CD4-positive, alpha-beta T cell treated with Interleukin-17A for 4 hours (primary cell): ENCODE measurements at regions not wholly inside any gene's neighbourhood (a gene's known extent, or its start where the extent isn't known, plus 50 kb on each side); places are given as distances from the start of the nearest gene placed in this dataset.

Experiments used
- DNase-seq: peaks from one replicate; pipeline ENCODE4 v3.0.0-alpha.2; 2020; ENCODE audit warnings: mixed read lengths

DNA sequence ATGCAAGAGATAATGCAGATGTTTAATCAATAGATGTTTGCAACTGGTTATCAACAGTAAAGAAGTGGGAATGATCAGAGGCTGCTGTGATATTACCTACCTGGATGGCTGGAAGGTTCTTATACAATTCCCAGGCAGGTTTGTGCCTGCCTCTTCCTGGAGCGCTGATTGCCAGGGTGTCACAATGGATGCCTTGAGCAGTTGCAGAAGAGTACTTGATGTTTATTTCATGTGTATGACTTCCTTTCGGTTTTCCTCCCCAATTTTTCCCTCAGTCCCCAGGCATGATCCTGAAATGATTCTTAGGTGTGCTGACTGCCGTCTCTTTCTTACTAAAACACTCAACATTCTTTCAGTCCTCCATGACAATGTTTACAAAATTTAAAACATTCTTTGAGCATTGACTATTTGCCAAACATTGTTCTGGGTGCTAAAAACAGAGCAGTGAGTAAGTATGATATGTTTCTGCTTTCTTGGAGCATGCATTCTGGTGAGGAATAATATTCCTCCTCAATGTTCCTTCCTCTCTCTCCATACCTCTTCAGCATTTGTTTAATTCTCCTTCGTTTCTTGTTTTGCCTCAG lies 416.6 kb upstream of the TRIB2 start:
- no peak for DNase-seq

DNA sequence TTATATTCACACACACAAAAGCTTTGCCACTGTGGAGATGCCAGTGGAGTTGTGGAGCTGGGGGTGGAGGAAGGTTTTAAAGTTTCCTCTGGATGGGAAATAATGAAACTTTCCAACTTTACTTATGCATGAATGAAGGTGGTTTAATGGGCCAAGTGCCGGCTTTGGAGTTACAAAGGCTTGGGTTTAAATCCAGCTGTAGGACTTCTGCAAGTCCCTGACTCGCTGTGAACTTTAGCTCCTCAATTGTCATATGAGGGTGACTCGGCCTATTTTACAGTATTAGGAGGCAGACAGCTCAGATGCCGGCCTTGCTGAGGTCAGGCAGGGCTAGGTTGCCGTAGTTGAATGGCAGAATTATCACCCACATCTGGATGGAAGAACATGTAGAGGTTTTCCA lies 415.8 kb upstream of the TRIB2 start:
- DNase-seq = no peak

DNA sequence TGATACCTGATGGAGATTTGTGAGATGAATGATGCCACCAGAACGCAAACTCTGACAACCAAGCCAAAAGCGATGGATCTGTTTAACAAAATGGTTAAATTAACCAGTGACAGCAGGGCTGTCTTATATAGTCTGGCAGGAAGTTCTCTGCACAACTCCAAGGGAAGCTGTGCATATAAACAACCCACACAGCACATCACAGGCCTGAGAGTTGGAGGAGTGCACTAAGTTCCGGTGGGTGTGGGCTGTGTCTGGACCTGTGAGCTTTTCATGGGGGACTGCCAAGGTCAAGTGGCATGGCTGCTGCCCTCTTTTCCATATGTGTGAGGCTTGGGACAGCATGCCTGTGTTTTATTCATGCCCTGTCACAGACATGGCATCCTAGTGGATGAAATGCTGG lies 414.6 kb upstream of the TRIB2 start:
- peak; percentile 44 for DNase-seq

DNA sequence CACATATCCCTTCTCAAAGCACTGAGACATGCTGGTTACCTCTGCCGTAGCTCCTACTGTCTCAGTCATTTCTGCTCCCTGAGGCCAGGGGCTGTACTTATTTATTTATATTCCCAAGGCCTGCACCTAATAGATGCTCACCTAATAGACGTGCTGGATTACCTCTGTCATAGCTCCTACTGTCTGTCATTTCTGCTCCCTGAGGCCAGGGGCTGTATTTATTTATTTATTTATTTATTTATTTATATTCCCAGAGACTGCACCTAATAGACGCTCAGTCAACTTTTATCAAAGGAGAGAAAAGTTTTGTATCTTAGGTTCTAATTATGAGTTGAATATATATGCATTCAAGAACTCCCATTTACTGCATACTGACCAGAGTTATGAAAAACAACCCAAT lies 414.0 kb upstream of the TRIB2 start:
- no peak for DNase-seq

DNA sequence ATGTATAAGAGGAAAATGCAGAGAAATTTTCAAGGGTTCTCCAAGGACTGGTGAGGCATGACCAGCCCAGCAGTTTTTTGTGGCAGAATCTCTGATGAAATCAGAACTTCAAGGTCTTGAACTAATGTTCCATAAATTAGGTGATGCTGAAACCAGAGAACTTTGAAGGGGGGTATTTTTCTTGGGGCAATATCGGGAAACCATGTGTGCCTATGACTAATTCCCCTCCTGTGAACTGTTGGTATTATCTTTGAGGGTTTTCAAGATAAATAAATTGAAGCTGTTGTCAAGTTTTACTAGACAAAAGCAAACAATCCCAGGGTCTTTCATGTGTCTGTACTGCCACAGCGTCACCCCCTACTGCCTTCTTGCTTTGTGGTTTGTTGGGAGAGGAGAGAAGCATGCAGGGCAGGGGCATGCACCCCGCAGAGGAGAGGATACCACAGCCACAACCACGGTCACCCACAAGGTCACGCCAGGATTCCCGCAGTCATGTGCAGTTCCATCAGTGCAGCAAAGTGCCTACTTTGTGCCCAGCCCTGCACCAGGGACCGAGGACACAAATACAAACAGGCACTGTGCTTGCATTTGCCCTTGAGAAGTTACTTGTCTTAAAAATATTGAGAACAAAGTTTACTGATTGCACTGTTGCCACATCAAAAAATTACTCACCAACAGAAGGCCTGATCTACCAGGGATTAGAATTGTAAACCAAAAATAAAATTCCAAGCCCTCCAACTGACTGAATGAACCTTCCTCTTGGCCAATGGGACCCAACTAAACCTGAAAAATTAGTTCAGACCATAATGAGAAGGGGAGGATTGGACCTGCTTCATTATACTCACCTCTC lies 413.3 kb upstream of the TRIB2 start:
- DNase-seq = peak; percentile 33

DNA sequence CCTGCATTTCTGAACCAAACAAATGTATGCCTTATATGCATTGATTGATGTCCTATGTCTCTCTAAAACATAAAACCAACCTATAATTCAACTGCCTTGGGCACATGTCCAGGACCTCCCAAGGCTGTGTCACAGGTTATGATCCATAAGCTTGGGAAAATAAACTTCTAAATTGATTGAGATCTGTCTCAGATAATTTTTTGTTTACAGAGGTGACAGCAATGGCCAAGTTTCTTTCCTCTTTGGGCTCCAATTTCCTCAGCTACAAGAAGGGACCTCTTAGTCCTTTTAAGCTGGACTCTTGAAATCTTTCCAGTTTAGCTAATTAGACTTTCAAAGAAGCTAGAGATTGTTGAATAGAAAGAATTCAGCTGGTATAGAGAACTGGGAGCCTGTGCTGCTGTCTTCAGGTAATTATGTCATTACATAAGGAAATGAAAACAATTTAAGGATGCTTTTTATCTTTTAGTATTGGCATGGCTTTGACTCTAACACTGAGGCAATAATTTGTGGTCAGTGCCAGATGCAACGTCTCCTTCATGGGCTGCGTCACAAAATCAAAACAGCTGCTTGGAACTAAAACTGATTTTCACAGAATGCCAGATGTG lies 412.1 kb upstream of the TRIB2 start:
- DNase-seq = no peak

DNA sequence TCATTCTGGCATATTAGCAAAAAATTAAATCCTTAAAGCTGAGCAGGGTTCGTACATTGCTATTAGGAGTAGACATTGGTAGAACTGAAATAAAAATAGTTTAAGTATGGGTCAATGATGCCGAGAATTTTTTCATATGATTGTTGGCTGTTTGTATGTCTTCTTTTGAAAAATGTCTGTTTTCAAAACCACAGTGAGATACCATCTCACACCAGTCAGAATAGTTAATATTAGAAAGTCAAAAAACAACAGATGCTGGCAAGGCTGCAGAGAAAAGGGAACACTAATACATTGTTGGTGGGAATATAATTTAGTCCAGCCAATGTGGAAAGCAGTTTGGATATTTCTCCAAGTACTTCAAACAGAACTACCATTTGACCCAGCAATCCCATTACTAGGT lies 410.8 kb upstream of the TRIB2 start:
- no peak for DNase-seq

DNA sequence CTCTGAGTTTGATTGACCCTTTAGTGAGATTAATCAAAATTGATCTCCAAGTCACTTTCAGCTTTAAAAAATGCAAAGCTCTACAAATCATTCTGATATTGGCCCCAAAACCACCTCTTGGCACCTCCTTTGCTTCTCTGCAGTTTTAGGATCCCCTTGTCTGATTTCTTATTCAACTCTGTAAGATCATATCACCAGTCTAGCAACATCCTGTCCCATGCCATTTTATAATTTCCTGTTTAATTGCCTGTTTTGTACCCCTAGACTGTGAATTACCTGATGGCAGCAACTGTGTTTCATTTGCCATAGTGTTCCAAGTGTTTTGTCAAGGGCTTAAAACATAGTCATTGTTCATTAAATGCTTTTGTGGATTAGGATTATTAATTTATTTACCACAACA lies 406.3 kb upstream of the TRIB2 start:
- no peak for DNase-seq

DNA sequence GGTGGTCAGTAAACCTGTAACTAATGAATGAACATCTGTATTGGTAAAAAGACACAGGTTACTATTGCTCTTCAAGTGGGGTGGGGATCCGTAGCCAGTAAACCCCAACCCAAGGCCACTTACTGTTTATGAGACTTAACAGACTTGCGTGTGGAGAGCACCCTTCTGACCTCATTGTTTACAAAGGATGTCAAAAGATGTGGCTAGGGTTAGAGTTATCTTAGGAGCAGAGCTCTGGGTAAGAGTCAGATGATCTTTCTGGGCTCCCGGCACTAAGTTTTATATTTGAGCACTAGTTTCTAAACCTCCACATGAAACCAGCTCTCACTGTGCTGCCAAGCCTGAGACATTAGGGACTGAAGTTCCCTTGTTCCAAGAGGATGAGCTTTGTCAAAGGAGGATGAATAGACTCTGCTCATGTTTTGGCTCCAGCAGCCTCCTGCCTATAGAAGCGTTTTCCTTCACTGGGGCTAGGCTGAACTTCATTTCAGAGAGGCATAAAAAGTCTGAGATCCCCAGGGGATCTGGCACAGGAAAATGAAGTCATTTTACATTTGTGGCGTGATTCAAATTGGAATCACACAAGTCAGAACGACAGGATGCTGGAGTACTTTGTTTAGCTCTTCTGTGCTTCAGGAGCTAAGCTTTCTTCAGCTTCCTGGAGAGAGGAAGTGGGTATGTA lies 403.1 kb upstream of the TRIB2 start:
- DNase-seq = no peak

DNA sequence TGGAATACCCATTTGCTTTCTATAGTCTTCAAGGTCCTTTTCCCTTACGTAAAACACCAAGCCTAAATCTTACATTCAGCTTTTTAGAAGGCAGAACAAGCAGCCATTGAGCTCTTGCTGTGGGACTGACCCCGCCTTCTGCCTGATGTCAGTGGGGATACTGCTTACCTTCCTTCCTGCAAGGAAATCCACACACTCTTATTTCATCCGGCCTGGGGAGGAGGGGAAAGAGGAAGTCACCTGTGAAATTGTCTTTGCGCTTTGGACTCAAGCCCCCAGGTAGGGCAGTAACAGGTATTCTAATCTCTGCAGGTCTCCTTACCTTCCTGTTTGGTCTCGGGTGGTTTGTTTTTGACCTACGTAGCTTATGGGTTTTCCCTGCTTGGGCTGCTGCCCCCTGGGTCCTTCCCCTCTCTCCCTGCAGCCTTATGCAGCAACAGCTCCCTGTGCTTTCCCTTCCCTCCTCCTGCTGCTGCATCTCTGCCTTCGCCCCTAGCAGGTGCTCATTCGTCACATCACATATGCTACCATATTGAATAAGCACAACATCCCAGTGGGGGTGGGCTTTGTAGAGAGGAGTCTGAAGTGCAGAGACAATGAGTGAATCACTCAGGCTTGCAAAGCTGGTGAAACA lies 402.5 kb upstream of the TRIB2 start:
- DNase-seq = no peak

DNA sequence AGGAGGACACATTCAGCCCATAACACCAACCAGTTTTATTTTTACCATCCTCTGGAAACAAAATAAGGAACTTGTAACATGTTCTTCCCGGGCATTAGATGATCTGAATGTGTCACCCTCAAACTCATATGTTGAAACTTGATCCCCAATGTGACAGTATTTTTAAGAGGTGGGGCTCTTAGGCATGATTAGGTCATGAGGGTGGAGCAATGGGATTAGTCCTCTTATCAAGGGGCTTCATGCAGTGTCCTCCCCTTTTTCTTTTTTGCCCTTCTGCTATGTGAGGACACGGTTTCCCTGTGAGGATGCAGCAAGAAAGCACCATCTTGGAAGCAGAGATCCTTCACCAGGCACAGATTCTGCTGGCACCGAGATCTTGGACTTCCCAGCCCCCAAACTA lies 401.5 kb upstream of the TRIB2 start:
- no peak for DNase-seq

DNA sequence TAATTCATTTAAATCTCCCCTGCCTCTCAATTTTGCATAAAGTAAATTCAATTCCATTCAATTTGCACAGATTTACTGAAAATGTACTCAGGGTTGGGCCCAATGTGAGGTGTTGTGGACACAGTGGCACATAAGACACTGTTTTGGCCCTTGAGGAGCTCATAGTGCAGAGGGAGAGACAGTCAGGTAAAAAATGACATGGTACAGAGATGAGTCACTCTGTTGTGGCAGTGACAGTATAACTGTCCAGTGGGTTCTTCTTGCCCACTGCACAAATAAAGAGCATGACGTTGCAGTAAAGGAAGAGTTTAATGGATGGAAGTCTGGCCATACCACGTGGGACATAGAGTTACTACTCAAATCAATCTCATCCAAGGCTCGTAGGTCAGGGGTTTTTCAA lies 400.3 kb upstream of the TRIB2 start:
- no peak for DNase-seq

DNA sequence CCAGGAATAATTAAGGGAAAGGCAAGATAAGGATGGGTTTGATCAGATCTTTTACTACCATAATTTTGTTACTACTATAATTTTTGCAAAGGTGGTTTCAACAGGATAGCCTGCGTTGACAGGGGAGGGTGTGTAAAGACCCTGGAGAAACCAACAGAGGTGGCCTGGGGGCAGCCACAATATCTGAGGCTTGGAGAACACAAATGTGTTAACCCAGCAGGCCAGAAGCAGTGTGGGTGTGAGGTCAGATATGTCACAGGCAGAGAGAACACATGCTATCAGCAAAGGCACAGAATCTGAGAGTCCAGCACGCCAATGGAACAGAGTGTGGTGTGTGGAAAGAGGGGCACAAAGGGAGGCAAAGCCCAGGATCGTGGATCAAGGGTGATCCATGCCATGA lies 399.4 kb upstream of the TRIB2 start:
- no peak for DNase-seq

DNA sequence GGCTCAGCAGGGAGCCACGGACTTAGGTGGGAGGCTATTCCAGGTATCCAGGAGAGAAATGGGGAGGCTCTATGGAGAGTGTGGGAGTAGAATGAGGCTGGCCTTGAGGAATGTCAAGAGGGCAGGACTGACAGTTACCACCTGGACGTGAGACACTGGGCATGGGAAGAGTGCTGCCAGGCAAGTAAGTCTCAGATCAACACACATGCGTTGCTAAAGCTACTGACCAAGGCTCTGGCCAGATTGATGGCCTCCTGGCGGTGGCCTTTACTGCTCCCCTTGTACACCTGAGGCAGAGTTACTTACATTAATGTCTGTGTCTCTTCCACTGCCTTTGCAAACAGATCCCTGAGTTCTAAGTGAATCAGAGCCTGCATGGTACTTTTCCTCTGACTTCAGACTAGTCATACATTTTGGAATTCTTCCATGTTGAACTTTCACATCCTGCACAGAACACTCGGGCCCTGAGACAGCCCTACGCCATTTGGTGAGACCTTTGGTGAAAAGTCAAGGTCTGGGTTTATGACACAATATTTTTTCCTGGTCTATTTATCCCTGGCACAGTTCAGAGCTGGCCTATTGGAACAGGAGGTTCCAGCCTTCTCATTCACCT lies 398.8 kb upstream of the TRIB2 start:
- DNase-seq = no peak

DNA sequence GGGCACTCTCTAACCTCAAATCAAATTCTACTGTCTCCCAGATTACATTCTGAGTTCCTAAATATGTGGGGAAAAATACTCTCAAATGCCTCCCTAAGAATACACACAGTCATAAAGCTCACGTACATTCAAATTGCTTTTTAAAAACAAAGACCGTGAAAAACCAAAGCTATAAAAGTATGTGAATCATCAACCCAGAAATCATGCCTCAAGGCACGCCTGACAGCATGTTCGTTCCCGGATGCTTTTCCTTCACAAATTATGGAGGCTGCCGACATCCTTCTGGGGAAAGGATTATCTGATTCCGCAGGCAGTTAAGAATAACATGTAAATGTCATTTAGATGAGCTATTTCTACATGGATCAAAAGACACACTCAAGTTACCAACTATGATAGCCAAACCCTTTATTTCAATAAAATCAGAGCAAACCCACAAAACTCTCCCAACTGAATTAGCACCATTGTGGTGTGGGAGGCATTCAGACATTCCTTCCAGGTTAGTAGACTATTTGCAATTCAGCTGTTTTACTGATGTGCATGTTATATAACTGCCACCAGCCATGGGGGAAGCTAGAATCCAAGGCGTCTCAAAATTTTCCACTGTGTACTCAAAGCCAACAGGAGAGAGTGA lies 398.2 kb upstream of the TRIB2 start:
- DNase-seq = no peak

DNA sequence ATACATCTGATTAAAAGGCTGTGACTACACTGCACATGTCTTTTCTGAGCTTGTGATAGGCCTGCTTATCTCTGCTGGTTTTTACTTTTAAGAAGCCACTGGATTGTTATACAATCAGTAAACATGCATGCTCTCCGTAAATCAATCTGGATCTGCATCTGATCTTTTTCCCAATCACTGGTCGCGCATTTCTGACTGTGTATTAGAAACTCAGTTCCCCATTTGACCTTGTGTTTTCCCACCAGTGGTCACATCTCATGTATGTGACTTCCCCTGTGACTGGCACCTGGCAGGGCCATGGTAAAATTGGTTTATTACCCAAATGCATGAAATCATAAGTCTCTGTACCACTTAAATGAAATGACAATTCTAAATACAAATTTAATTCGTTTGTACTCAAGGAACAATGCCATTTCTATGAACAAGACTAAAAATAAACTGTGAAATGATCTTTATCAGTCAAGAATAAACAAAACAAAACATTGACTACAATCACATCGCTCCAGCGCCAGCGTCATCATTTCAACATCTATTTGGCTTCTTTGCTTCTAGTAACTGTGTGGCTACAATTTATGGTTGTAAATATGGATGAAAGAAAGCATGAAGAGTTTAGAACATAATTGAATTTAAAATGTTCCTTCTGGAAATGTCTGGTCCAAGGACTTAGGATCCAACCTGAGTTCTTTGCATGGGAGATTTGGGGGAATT lies 396.6 kb upstream of the TRIB2 start:
- no peak for DNase-seq

DNA sequence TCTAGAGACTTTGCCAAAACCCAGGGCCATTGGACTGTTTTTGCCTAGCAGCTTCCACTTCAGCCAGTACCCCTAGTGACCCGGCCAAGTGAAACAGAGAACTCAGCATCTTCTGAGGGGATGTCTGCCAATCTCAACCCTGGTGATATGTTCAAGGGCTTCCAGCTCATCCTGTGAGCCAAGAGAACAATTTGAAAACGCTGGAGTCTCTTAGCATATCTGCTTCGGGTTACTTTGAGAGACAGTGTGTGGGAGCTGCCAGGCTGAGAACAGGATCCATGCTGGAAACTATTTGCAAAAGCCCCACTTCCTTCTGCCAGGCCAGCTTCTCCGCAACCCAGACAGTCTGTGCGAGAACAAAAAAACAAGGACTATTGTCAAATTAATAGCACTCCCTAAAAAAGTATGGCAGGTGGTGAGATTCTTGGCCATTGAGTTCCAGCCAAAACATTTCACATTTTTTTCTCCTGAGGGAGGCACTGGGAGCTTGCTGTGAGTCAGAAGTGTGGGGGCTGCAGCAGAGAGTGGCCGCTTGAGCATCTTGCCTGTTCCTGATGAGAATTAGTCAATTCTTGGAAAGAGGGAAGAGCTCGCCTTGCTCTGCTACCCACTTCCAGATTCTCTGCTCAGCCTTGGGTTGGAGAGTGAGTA lies 395.6 kb upstream of the TRIB2 start:
- DNase-seq = no peak

DNA sequence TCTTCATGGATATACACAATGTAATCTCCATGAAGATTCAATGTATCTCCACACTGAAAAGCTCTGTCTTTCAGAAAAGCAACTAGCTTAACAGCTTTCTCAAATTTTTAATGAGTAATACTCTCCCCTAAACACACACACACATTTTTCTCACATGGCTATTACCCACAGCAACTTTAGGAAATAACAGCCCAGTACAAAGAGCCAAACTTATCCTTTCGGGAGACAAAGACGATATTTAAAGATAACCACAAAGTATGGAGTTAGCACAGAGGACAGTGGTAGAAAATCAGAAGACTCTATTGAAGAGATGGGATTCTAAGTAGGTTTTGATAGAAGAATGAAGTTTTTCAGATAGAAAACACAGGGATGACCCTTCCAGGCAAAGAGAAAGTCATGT lies 394.9 kb upstream of the TRIB2 start:
- DNase-seq = no peak

DNA sequence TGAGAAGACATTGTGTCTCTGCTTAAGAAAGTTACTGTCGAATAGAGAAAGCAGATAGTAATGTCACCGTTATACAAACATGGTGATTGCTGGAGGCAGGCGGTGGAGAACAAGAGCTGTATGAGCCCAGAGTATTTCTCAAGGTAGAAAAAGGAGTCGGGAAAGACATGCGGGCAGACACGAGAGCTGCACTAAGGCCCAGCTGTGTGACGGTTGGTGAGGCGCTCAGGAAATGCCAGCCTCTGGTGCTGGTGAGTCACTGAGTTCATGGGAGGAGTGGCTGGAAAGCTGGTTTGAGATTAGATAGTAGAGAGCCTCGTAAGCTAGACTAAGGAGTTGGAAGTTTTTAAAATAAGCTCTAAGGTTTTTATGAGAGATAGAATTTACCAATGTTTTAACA lies 390.9 kb upstream of the TRIB2 start:
- no peak for DNase-seq

DNA sequence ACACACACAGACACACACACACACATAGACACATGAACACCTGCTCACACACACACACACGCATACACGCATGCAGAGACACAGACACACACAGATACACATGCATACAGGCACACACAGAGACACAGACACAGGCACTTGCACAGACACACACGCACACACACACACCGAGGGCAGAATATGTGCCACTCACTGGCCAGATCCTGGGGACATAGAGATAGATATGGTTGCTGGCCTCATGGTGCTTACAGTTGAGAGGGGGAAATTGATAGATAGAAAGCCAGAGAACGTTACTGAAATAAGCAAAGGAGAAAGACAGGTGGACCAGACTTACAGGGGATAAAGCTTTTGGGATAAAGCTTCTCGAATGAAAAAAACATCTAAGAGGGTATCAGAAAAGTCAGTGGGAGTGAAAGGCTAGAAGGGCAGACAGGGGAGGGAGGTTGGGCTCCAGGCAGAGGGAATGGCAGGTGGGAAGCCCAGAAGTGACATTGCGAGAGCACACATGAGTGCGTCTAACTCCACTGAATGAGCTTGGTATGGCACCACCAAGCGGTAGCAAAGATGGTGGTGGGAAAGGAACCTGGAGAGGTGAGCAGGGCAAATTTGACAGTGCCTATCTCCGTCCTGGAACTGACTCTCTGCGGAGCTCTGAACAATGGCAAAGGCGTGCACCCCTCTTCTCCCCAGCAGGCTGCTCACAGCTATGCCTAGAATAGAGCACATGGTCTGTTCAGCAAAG lies 390.1 kb upstream of the TRIB2 start:
- peak; percentile 44 for DNase-seq
